Karpas-422 (cell line): ENCODE measurements at regions not wholly inside any gene's neighbourhood (a gene's known extent, or its start where the extent isn't known, plus 50 kb on each side); places are given as distances from the start of the nearest gene placed in this dataset.
A peak's percentile ranks its signal among the peaks of the same experiment; 100 is the strongest.
"Not testable (repeated sequence)": the region's sequence is repeated elsewhere in the genome, so short reads cannot be mapped to it uniquely, and the experiment has no call there.

Source experiments
- DNase-seq: peaks from one replicate; pipeline ENCODE4 v3.0.0-alpha.2; 2015
- H2AFZ ChIP-seq: fragments of 200-600 bp; sonication (generic); 2 replicates; pipeline ENCODE4 v1.6.1; 2014; ENCODE audit warnings: antibody characterized with exemption, low read length, mixed read lengths
- H3K27ac ChIP-seq: fragments of 200-600 bp; sonication (generic); 2 replicates; pipeline ENCODE4 v1.5.1; 2014; ENCODE audit warnings: mild to moderate bottlenecking, low read length, moderate library complexity
- H3K27me3 ChIP-seq: fragments of 200-600 bp; sonication (generic); 2 replicates; pipeline ENCODE4 v1.6.1; 2014; ENCODE audit warnings: low read length, mixed read lengths
- H3K36me3 ChIP-seq: fragments of 200-600 bp; sonication (generic); 2 replicates; pipeline ENCODE4 v1.6.1; 2014; ENCODE audit warnings: low read length, mixed read lengths; ENCODE audit not compliant: insufficient read depth
- H3K4me1 ChIP-seq: fragments of 200-600 bp; sonication (generic); 2 replicates; pipeline ENCODE4 v1.6.1; 2014; ENCODE audit warnings: mild to moderate bottlenecking, low read length, mixed read lengths
- H3K4me2 ChIP-seq: fragments of 200-600 bp; sonication (generic); 2 replicates; pipeline ENCODE4 v1.6.1; 2014; ENCODE audit warnings: low read length, low read depth, mild to moderate bottlenecking; ENCODE audit not compliant: poor library complexity, severe bottlenecking
- H3K4me3 ChIP-seq: fragments of 200-600 bp; sonication (generic); 2 replicates; pipeline ENCODE4 v1.5.1; 2014; ENCODE audit warnings: mild to moderate bottlenecking, antibody characterized with exemption, low read length, mixed read lengths
- H3K79me2 ChIP-seq: fragments of 200-600 bp; sonication (generic); 2 replicates; pipeline ENCODE4 v1.6.1; 2014; ENCODE audit warnings: mild to moderate bottlenecking, low read length, mixed read lengths
- H3K9ac ChIP-seq: fragments of 200-600 bp; sonication (generic); 2 replicates; pipeline ENCODE4 v1.6.0; 2014; ENCODE audit warnings: low read length
- H3K9me2 ChIP-seq: fragments of 200-600 bp; sonication (generic), shearing (Covaris generic); replicated peaks from 2 replicates; pipeline ENCODE4 v1.6.0; 2014; ENCODE audit warnings: mild to moderate bottlenecking, low read length, moderate library complexity; ENCODE audit not compliant: insufficient read depth
- H3K9me3 ChIP-seq: fragments of 300-700, 200-600 bp; sonication (generic); 2 replicates; pipeline ENCODE4 v1.6.1; 2014; ENCODE audit warnings: low read length, mixed read lengths
- H4K20me1 ChIP-seq: fragments of 200-600 bp; sonication (generic); 2 replicates; pipeline ENCODE4 v1.6.1; 2014; ENCODE audit warnings: mild to moderate bottlenecking, antibody characterized with exemption, low read length, low read depth; ENCODE audit not compliant: insufficient read depth

GRCh38 chr3:198113206-198114053 is 153.4 kb downstream of the LMLN start:
- Histone ChIP-seq H3K27ac (no peak overlapping the region), H3K9ac (no peak overlapping the region), H3K4me3 (no peak overlapping the region), H3K27me3 (no peaks in the 10 kb centered on the region), H3K4me2 (no peak overlapping the region), H2AFZ (no peak overlapping the region), H4K20me1 (no peaks in the 10 kb centered on the region), H3K9me2 (no peaks in the 10 kb centered on the region), H3K79me2 (no peaks in the 10 kb centered on the region), H3K4me1 (no peaks in the 10 kb centered on the region), H3K9me3 (no peaks in the 10 kb centered on the region), H3K36me3 (no peaks in the 10 kb centered on the region)
- no peak for DNase-seq

DNA sequence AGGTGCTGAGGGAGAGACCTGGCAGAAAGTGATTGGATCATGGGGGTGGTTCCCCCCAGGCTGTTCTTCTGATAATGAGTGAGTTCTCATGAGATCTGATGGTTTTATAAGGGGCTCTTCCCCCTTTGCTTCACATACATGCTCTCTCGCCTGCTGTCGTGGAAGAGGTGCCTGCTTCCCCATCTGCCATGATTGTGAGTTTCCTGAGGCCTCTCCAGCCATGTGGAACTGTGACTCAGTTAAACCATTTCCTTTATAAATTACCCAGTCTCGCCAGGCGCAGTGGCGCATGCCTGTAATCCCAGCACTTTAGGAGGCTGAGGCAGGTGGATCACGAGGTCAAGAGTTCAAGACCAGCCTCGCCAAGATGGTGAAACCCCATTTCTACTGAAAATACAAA is 154.5 kb downstream of the LMLN start:
- not testable (repeated sequence) for H3K9me2 ChIP-seq, H2AFZ ChIP-seq, H4K20me1 ChIP-seq, H3K36me3 ChIP-seq, H3K4me1 ChIP-seq, H3K4me2 ChIP-seq, H3K9me3 ChIP-seq, H3K27ac ChIP-seq, DNase-seq, H3K9ac ChIP-seq, H3K4me3 ChIP-seq, H3K79me2 ChIP-seq, H3K27me3 ChIP-seq

DNA sequence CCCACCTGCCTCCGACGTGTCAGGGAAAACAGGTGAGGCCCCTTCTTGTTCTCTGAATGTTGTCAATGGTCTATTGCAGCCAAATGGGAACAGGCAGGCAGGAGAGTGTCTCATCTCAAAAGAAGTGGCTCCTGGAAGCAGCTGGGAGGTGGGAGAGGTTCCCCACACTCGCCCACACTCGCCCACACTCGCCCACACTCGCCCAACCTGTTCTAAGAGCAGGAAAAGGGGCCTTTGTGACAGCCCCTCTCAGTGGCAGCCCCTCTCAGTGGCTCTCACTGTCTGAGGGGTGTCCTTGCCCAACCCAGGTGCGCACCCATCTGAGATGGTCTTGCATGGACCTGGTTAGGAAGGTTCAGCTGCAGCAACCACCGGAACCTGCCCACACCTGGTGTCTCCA is 162.2 kb downstream of the LMLN start:
- H3K4me2 ChIP-seq, H3K9ac ChIP-seq, H2AFZ ChIP-seq, H3K27me3 ChIP-seq, H3K9me2 ChIP-seq, DNase-seq, H3K79me2 ChIP-seq, H3K9me3 ChIP-seq, H3K36me3 ChIP-seq, H3K4me3 ChIP-seq, H3K27ac ChIP-seq, H3K4me1 ChIP-seq, H4K20me1 ChIP-seq: not testable (repeated sequence)

- not testable (repeated sequence) for H3K9me2 ChIP-seq, H3K9me3 ChIP-seq, H3K4me3 ChIP-seq, H2AFZ ChIP-seq, H3K36me3 ChIP-seq, H3K4me2 ChIP-seq, H4K20me1 ChIP-seq, DNase-seq, H3K27me3 ChIP-seq, H3K4me1 ChIP-seq, H3K79me2 ChIP-seq, H3K9ac ChIP-seq, H3K27ac ChIP-seq
Measured at GRCh38 chr3:198137038-198137835, 177.2 kb downstream of the LMLN start.

DNA sequence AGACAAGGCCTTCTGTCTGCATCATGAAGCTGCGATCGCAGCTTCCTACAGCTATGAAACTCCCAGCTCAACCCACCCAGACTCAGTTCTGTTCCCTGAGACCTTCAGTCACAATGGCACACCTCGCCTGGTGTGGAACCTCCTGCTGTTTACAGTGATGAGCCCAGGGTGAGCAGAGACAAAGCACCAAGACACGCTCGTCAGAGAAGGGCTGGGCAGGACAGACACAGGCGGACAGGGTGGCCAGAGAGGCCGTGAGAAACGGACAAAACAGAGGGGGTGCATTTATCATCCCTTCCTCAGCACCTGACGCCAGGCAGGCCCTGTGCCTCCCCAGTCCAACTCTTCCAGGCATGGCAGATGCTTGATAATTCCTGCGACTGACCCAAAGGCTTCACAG is 178.2 kb downstream of the LMLN start:
- not testable (repeated sequence) for H3K27ac ChIP-seq, H3K4me1 ChIP-seq, H3K4me2 ChIP-seq, H3K9me2 ChIP-seq, H3K9me3 ChIP-seq, H3K4me3 ChIP-seq, H2AFZ ChIP-seq, DNase-seq, H3K9ac ChIP-seq, H3K79me2 ChIP-seq, H3K27me3 ChIP-seq, H3K36me3 ChIP-seq, H4K20me1 ChIP-seq

DNA sequence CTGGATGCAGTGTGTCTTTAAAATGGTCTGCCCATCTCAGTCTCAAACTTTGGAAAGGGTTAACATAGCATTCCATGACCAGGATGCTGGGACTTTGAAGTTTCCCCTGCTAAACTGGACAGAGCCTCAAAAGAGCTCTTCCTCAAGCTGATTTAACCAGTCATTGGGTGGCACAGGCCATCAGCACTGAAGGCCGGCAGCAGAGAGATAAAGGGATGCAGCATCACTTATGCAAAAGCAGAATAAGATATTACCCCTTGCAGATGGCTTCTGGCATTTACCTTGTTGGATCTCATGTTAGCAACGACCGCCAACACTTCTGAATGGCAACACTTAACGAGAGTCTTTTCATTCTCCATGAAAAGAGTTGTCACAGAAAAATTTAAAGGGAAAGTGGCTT is 179.0 kb downstream of the LMLN start:
- not testable (repeated sequence) for H3K36me3 ChIP-seq, H3K4me1 ChIP-seq, H3K27ac ChIP-seq, H3K4me2 ChIP-seq, H3K27me3 ChIP-seq, H4K20me1 ChIP-seq, H2AFZ ChIP-seq, H3K4me3 ChIP-seq, H3K9me3 ChIP-seq, H3K9me2 ChIP-seq, H3K79me2 ChIP-seq, H3K9ac ChIP-seq
- peak; percentile 40 for DNase-seq

DNA sequence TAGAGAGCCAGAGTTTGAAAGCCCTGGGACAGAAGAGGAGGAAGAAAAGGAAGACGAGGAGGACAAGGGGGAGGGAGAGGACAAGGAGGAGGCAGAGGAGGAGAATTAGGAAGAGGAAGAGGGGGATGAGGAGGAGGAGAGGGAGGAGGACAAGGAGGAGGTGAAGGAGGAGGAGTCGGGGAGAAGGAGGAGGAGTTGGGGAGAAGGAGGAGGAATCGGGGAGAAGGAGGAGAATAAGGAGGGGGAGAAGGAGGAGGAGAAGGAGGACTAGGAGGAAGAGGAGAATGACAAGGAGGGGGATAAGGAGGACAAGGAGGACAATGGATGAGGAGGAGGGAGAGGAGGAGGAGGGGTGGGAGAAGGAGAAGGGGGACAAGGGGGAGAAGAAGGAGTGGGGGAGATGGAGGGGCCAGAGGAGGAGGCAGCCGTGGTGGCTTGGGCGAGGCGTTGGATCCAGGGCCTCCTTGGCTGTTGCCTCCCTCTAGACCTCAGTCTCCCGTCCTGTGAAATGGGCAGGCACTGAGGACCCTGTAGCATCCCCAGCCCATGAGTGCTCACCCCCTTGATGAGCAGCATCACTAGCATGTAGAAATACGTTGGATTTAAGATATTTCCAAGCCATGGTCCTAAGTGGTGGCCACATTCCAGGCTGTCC is 179.6 kb downstream of the LMLN start:
- not testable (repeated sequence) for H3K4me1 ChIP-seq, H3K27ac ChIP-seq, H4K20me1 ChIP-seq, H3K27me3 ChIP-seq, H3K79me2 ChIP-seq, H2AFZ ChIP-seq, H3K4me3 ChIP-seq, H3K4me2 ChIP-seq, H3K9me3 ChIP-seq, H3K9ac ChIP-seq, H3K9me2 ChIP-seq, DNase-seq, H3K36me3 ChIP-seq

- not testable (repeated sequence) for H3K79me2 ChIP-seq, H3K4me1 ChIP-seq, H3K4me2 ChIP-seq, H2AFZ ChIP-seq, H3K27me3 ChIP-seq, H3K36me3 ChIP-seq, H3K4me3 ChIP-seq, H3K27ac ChIP-seq, H3K9me3 ChIP-seq, H3K9ac ChIP-seq, H4K20me1 ChIP-seq, H3K9me2 ChIP-seq
- DNase-seq, result peak; percentile 11
Measured at GRCh38 chr3:198143300-198144137, 183.5 kb downstream of the LMLN start.
